HG03469 (cell line): ENCODE measurements at regions not wholly inside any gene's neighbourhood (a gene's known extent, or its start where the extent isn't known, plus 50 kb on each side); places are given as distances from the start of the nearest gene placed in this dataset.

Experiments used
- ATAC-seq: cut with Tn5 transposase; IDR thresholded peaks from one replicate; pipeline ENCODE4 v1.9.1; 2021; ENCODE audit warnings: mild to moderate bottlenecking, moderate library complexity, moderate number of reproducible peaks; ENCODE audit not compliant: unreplicated experiment

GRCh38 chr13:86714495-86714894, 915.3 kb upstream of the SLITRK6 start:
- no peak for ATAC-seq

GRCh38 chr13:86725105-86725504, 925.9 kb upstream of the SLITRK6 start:
- ATAC-seq: no peak

GRCh38 chr13:86729206-86729605, 930.0 kb upstream of the SLITRK6 start:
- no peak for ATAC-seq

GRCh38 chr13:86731987-86732386, 932.8 kb upstream of the SLITRK6 start:
- no peak for ATAC-seq

GRCh38 chr13:86737334-86737932, 933.7 kb upstream of the SLITRK5 start:
- no peak for ATAC-seq

GRCh38 chr13:86741762-86742285, 929.3 kb upstream of the SLITRK5 start:
- no peak for ATAC-seq

- ATAC-seq: no peak
Measured at GRCh38 chr13:86757236-86757978, 913.8 kb upstream of the SLITRK5 start.

- no peak for ATAC-seq
Measured at GRCh38 chr13:86758116-86758515, 913.1 kb upstream of the SLITRK5 start.

- ATAC-seq: no peak
Measured at GRCh38 chr13:86760620-86761019, 910.6 kb upstream of the SLITRK5 start.

- no peak for ATAC-seq
Measured at GRCh38 chr13:86765462-86765861, 905.7 kb upstream of the SLITRK5 start.

GRCh38 chr13:86788616-86789015, 882.6 kb upstream of the SLITRK5 start:
- ATAC-seq: no peak

GRCh38 chr13:86792153-86792651, 879.0 kb upstream of the SLITRK5 start:
- ATAC-seq: no peak

- no peak for ATAC-seq
Measured at GRCh38 chr13:86795858-86796257, 875.3 kb upstream of the SLITRK5 start.

GRCh38 chr13:86810361-86810760, 860.8 kb upstream of the SLITRK5 start:
- no peak for ATAC-seq

- ATAC-seq: no peak
Measured at GRCh38 chr13:86813198-86813597, 858.0 kb upstream of the SLITRK5 start.

- no peak for ATAC-seq
Measured at GRCh38 chr13:86825410-86825809, 845.8 kb upstream of the SLITRK5 start.

GRCh38 chr13:86826232-86826631, 844.9 kb upstream of the SLITRK5 start:
- no peak for ATAC-seq

- ATAC-seq: no peak
Measured at GRCh38 chr13:86830046-86830445, 841.1 kb upstream of the SLITRK5 start.

GRCh38 chr13:86831084-86831483, 840.1 kb upstream of the SLITRK5 start:
- no peak for ATAC-seq

GRCh38 chr13:86838411-86839120, 832.6 kb upstream of the SLITRK5 start:
- ATAC-seq: no peak

GRCh38 chr13:86839221-86839620, 832.0 kb upstream of the SLITRK5 start:
- ATAC-seq: no peak
